Peyer's patch (tissue), 4 donors: ENCODE measurements at regions not wholly inside any gene's neighbourhood (a gene's known extent, or its start where the extent isn't known, plus 50 kb on each side); places are given as distances from the start of the nearest gene placed in this dataset.
A peak's percentile ranks its signal among the peaks of the same experiment; 100 is the strongest.

ENCODE experiments used
- DNase-seq, 3 donors: peaks; one replicate each; pipeline ENCODE4 v3.0.0-alpha.2; 2017 to 2019
- H3K27ac ChIP-seq, 4 donors: fragments of 200-600 bp; sonication (generic); one replicate each; pipeline ENCODE4 v1.5.1; 2016 to 2019
- H3K27me3 ChIP-seq, 2 donors: fragments of 200-600 bp; sonication (generic); one replicate each; pipeline ENCODE4 v1.5.1; 2019
- H3K36me3 ChIP-seq, 3 donors: fragments of 200-600 bp; sonication (generic); one replicate each; pipeline ENCODE4 v1.5.1; 2016 to 2019
- H3K4me1 ChIP-seq, 4 donors: fragments of 200-600 bp; sonication (generic); one replicate each; pipeline ENCODE4 v1.5.1; 2016 to 2019
- H3K4me3 ChIP-seq, 4 donors: fragments of 200-600 bp; sonication (generic); 1 replicate in 3 of 4; 2 replicates in 1 of 4; pipeline ENCODE4 v1.5.1; 2016 to 2019; ENCODE audit warnings: mild to moderate bottlenecking in 1 of 4
- H3K9me3 ChIP-seq, 4 donors: fragments of 200-600 bp; sonication (generic); one replicate each; pipeline ENCODE4 v1.5.1; 2016 to 2019; ENCODE audit warnings: mild to moderate bottlenecking in 1 of 4
- POLR2A ChIP-seq, 2 donors: fragments of 450-650 bp; IDR thresholded peaks; one replicate each; pipeline ENCODE4 v1.5.1; 2017; ENCODE audit warnings: antibody characterized with exemption in 2 of 2, mild to moderate bottlenecking in 2 of 2, moderate library complexity in 2 of 2
- TF ChIP-seq, protein P1 (sequence below), 6 experiments: fragments of 450-650 bp in 4 of 6; fragments of 200-600 bp in 2 of 6; sonication (generic) in 1 of 6; IDR thresholded peaks; one replicate each; pipeline ENCODE4 v1.5.1; 2017 to 2019; ENCODE audit warnings: antibody characterized with exemption in 6 of 6, mild to moderate bottlenecking in 3 of 6, moderate library complexity in 1 of 6

DNA sequence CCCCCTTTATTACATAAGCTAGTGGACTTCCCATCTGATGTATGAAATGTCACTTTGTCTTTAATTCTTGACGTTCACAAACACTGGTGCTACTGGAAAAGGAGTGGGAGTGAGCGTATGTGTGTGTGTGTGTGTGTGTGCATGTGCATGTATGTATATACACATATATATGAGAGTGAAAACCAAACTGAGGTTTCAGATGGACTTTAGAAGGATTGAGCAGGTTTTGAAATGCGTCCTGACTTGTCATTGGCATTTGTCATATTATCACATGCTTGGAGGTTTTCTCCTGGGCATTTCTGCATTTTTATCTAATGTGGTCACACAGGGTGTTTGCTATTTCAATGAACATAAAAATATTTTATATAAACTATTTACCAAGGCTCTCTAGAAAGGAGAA, 1085.9 kb downstream of the BCL11B start:
- H3K36me3 ChIP-seq, result no peaks in the 10 kb centered on the region

DNA sequence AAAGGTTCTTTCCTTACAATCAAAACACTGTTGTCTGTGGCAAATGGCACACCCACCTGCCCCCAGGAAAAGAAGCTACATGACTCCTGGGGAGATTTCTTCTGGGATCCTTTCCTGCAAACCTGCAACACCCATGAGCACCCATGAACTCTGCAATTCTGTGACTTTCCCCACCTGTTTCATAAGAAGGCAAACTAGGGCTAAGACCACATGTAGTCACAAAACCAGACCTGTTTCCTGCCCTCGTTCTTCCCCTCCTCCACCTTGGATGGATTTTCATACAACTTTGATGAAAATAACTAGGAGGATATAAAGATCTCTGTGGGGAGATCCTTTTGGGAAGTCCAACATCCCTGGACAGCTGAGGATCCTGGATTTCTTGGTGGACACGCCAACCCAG, 1084.7 kb downstream of the BCL11B start:
- Histone ChIP-seq H3K27me3 (no peaks in the 10 kb centered on the region), H3K27ac (peak overlapping the region; percentile 31 to 81 (median 72)), H3K4me3 (no peak overlapping the region), H3K9me3 (no peaks in the 10 kb centered on the region), H3K36me3 (no peaks in the 10 kb centered on the region), H3K4me1 (no peaks in the 10 kb centered on the region)
- TF ChIP-seq POLR2A (IDR thresholded peaks at IDR 0.05), result no peak
- TF ChIP-seq, protein P1, sequence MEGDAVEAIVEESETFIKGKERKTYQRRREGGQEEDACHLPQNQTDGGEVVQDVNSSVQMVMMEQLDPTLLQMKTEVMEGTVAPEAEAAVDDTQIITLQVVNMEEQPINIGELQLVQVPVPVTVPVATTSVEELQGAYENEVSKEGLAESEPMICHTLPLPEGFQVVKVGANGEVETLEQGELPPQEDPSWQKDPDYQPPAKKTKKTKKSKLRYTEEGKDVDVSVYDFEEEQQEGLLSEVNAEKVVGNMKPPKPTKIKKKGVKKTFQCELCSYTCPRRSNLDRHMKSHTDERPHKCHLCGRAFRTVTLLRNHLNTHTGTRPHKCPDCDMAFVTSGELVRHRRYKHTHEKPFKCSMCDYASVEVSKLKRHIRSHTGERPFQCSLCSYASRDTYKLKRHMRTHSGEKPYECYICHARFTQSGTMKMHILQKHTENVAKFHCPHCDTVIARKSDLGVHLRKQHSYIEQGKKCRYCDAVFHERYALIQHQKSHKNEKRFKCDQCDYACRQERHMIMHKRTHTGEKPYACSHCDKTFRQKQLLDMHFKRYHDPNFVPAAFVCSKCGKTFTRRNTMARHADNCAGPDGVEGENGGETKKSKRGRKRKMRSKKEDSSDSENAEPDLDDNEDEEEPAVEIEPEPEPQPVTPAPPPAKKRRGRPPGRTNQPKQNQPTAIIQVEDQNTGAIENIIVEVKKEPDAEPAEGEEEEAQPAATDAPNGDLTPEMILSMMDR (IDR thresholded peaks at IDR 0.05), result no peak
- no peak for DNase-seq

More for the DNA sequence above, 1085.9 kb downstream of the BCL11B start:
- no peak overlapping the region for H3K4me3 ChIP-seq
- DNase-seq, result no peak
- H3K27ac ChIP-seq, result peak overlapping the region in 2 of 4 donors; percentile 50 to 67
- H3K9me3 ChIP-seq, result no peaks in the 10 kb centered on the region
- H3K4me1 ChIP-seq, result no peaks in the 10 kb centered on the region
- TF ChIP-seq POLR2A (IDR thresholded peaks at IDR 0.05), result no peak
- TF ChIP-seq, protein P1 (IDR thresholded peaks at IDR 0.05), result no peak
- H3K27me3 ChIP-seq, result no peaks in the 10 kb centered on the region

GRCh38 chr14:98189062-98189461, 1082.9 kb downstream of the BCL11B start:
- DNase-seq, result peak in 1 of 3 donors; percentile 54
- Histone ChIP-seq H3K9me3 (no peaks in the 10 kb centered on the region), H3K27me3 (no peaks in the 10 kb centered on the region), H3K27ac (peak overlapping the region; percentile 60 to 81 (median 72)), H3K36me3 (no peaks in the 10 kb centered on the region), H3K4me1 (no peaks in the 10 kb centered on the region), H3K4me3 (no peak overlapping the region)
- TF ChIP-seq POLR2A (IDR thresholded peaks at IDR 0.05), result no peak
- TF ChIP-seq, protein P1 (IDR thresholded peaks at IDR 0.05), result no peak

DNA sequence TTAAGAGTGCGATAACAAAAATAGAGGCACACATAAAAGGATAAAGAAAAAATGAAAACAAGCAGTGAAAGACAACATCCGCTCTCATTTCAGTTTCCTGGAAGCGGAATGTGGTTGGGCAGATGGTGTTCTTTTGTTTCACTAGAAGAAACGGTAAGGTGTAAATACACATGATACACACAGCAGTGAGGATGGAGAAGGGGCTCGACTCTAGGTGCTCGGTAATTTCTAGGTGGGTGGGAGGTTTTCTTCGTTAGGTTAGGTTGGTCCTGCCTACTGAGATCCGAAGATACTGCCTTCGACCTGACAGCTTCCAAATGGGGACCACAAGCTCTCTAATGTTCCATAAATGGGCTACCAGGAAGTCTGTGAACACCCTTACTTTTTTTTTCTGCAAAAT, 1082.5 kb downstream of the BCL11B start:
- peak overlapping the region; percentile 60 to 81 (median 72) for H3K27ac ChIP-seq
- TF ChIP-seq, protein P1 (IDR thresholded peaks at IDR 0.05), result no peak
- no peak overlapping the region for H3K4me3 ChIP-seq

GRCh38 chr14:98189944-98190343, 1082.1 kb downstream of the BCL11B start:
- Histone ChIP-seq H3K4me3 (no peak overlapping the region), H3K27me3 (no peaks in the 10 kb centered on the region), H3K27ac (peak overlapping the region; percentile 60 to 81 (median 72)), H3K9me3 (no peaks in the 10 kb centered on the region), H3K4me1 (no peaks in the 10 kb centered on the region), H3K36me3 (no peaks in the 10 kb centered on the region)
- no peak for DNase-seq
- TF ChIP-seq POLR2A (IDR thresholded peaks at IDR 0.05), result no peak
- TF ChIP-seq, protein P1 (IDR thresholded peaks at IDR 0.05), result no peak

More for the DNA sequence above, 1082.5 kb downstream of the BCL11B start:
- peak in 2 of 3 donors; percentile 45 to 70 for DNase-seq
- no peaks in the 10 kb centered on the region for H3K36me3 ChIP-seq
- no peaks in the 10 kb centered on the region for H3K27me3 ChIP-seq
- no peaks in the 10 kb centered on the region for H3K4me1 ChIP-seq
- no peaks in the 10 kb centered on the region for H3K9me3 ChIP-seq

GRCh38 chr14:98192946-98193345, 1079.1 kb downstream of the BCL11B start:
- no peaks in the 10 kb centered on the region for H3K36me3 ChIP-seq
- H3K27me3 ChIP-seq, result no peaks in the 10 kb centered on the region
- H3K4me3 ChIP-seq, result no peak overlapping the region
- no peak overlapping the region for H3K27ac ChIP-seq
- DNase-seq, result no peak
- no peaks in the 10 kb centered on the region for H3K4me1 ChIP-seq
- TF ChIP-seq, protein P1 (IDR thresholded peaks at IDR 0.05), result no peak
- TF ChIP-seq POLR2A (IDR thresholded peaks at IDR 0.05), result no peak
- no peaks in the 10 kb centered on the region for H3K9me3 ChIP-seq
